H9 (cell line): ENCODE measurements at regions not wholly inside any gene's neighbourhood (a gene's known extent, or its start where the extent isn't known, plus 50 kb on each side); places are given as distances from the start of the nearest gene placed in this dataset.

Experiments used
- DNase-seq: peaks from one replicate; pipeline ENCODE4 v3.0.0-alpha.2; 2017
- H2AFZ ChIP-seq: one replicate; pipeline ENCODE4 v1.6.1; 2013; ENCODE audit warnings: mild to moderate bottlenecking, low read length, control low read depth, moderate library complexity
- H2AK5ac ChIP-seq: 2 replicates; pipeline ENCODE4 v1.6.1; 2013; ENCODE audit warnings: low read length, control low read depth, mixed read lengths; ENCODE audit not compliant: insufficient read length
- H2BK120ac ChIP-seq: one replicate; pipeline ENCODE4 v1.6.1; 2013; ENCODE audit warnings: low read depth, mild to moderate bottlenecking, low read length, control low read depth, inconsistent platforms; ENCODE audit not compliant: poor library complexity, severe bottlenecking
- H2BK12ac ChIP-seq: 2 replicates; pipeline ENCODE4 v1.6.1; 2013; ENCODE audit warnings: low read length, control low read depth, mixed read lengths, low read depth; ENCODE audit not compliant: insufficient read length
- H2BK15ac ChIP-seq: 2 replicates; pipeline ENCODE4 v1.6.1; 2013; ENCODE audit warnings: low read depth, low read length, control low read depth
- H2BK20ac ChIP-seq: one replicate; pipeline ENCODE4 v1.6.1; 2013; ENCODE audit warnings: low read depth, mild to moderate bottlenecking, low read length, control low read depth, inconsistent platforms; ENCODE audit not compliant: poor library complexity, severe bottlenecking
- H2BK5ac ChIP-seq: 2 replicates; pipeline ENCODE4 v1.6.1; 2013; ENCODE audit warnings: low read length, control low read depth, mixed read lengths; ENCODE audit not compliant: insufficient read length
- H3K14ac ChIP-seq: 2 replicates; pipeline ENCODE4 v1.6.1; 2013; ENCODE audit warnings: low read length, control low read depth; ENCODE audit not compliant: insufficient read depth
- H3K18ac ChIP-seq: 2 replicates; pipeline ENCODE4 v1.6.1; 2013; ENCODE audit warnings: low read depth, mild to moderate bottlenecking, mixed read lengths, low read length, control low read depth; ENCODE audit not compliant: insufficient read length
- H3K23ac ChIP-seq: 2 replicates; pipeline ENCODE4 v1.6.1; 2013; ENCODE audit warnings: low read length, control low read depth, mixed read lengths, low read depth; ENCODE audit not compliant: insufficient read length
- H3K23me2 ChIP-seq: 2 replicates; pipeline ENCODE4 v1.6.1; 2013; ENCODE audit warnings: low read depth, mild to moderate bottlenecking, mixed read lengths, low read length, control low read depth; ENCODE audit not compliant: insufficient read length, poor library complexity, severe bottlenecking
- H3K27ac ChIP-seq: 2 replicates; pipeline ENCODE4 v1.5.1; 2013; ENCODE audit warnings: low read length, control low read depth, mixed read lengths, low read depth; ENCODE audit not compliant: insufficient read length
- H3K27me3 ChIP-seq: 2 replicates; pipeline ENCODE4 v1.6.1; 2013; ENCODE audit warnings: low read length, control low read depth, inconsistent platforms; ENCODE audit not compliant: insufficient read depth
- H3K4ac ChIP-seq: 2 replicates; pipeline ENCODE4 v1.6.1; 2013; ENCODE audit warnings: low read depth, mild to moderate bottlenecking, control low read depth, inconsistent platforms, low read length, moderate library complexity
- H3K4me1 ChIP-seq: 2 replicates; pipeline ENCODE4 v1.6.1; 2013; ENCODE audit warnings: low read length, control low read depth, inconsistent platforms; ENCODE audit not compliant: insufficient read depth
- H3K4me2 ChIP-seq: 2 replicates; pipeline ENCODE4 v1.6.1; 2013; ENCODE audit warnings: low read length, control low read depth, mixed read lengths; ENCODE audit not compliant: insufficient read length, insufficient read depth
- H3K56ac ChIP-seq: 2 replicates; pipeline ENCODE4 v1.6.1; 2013; ENCODE audit warnings: low read depth, mild to moderate bottlenecking, mixed read lengths, low read length, control low read depth; ENCODE audit not compliant: insufficient read length
- H3K79me1 ChIP-seq: 2 replicates; pipeline ENCODE4 v1.6.1; 2013; ENCODE audit warnings: low read depth, mild to moderate bottlenecking, moderate library complexity, low read length, control low read depth, inconsistent platforms; ENCODE audit not compliant: insufficient read depth, poor library complexity, severe bottlenecking
- H3K79me2 ChIP-seq: 2 replicates; pipeline ENCODE4 v1.6.1; 2013; ENCODE audit warnings: low read length, control low read depth, inconsistent platforms; ENCODE audit not compliant: insufficient read depth
- H3K9ac ChIP-seq: 2 replicates; pipeline ENCODE4 v1.6.1; 2013; ENCODE audit warnings: low read length, control low read depth, mixed read lengths; ENCODE audit not compliant: insufficient read length; ENCODE audit errors: extremely low read depth
- H3K9me3 ChIP-seq: one replicate; pipeline ENCODE4 v1.6.1; 2013; ENCODE audit warnings: low read depth, low read length, inconsistent platforms; ENCODE audit not compliant: control insufficient read depth
- H3T11ph ChIP-seq: one replicate; pipeline ENCODE4 v1.6.1; 2013; ENCODE audit warnings: mild to moderate bottlenecking, low read length, control low read depth, inconsistent platforms
- H4K20me1 ChIP-seq: one replicate; pipeline ENCODE4 v1.6.1; 2013; ENCODE audit not compliant: control insufficient read depth, insufficient read length, insufficient read depth
- H4K5ac ChIP-seq: 2 replicates; pipeline ENCODE4 v1.6.1; 2013; ENCODE audit warnings: low read depth, mild to moderate bottlenecking, mixed read lengths, low read length, control low read depth; ENCODE audit not compliant: insufficient read length
- H4K8ac ChIP-seq: replicated peaks from 2 replicates; pipeline ENCODE4 v1.6.1; 2013; ENCODE audit warnings: low read length, control low read depth, mixed read lengths, low read depth; ENCODE audit not compliant: insufficient read length
- H4K91ac ChIP-seq: 2 replicates; pipeline ENCODE4 v1.6.1; 2013; ENCODE audit warnings: low read depth, mild to moderate bottlenecking, moderate library complexity, mixed read lengths, low read length, control low read depth; ENCODE audit not compliant: insufficient read length
- H3K27ac Mint-ChIP-seq, 3 experiments: 2 replicates in 2 of 3; 3 replicates in 1 of 3; pipeline ENCODE4 v1.8.0; 2020 to 2021; ENCODE audit warnings: mixed read lengths in 3 of 3, mild to moderate bottlenecking in 1 of 3, moderate library complexity in 1 of 3
- H3K27me3 Mint-ChIP-seq: 2 replicates; pipeline ENCODE4 v1.8.0; 2021; ENCODE audit warnings: low read depth, mild to moderate bottlenecking, moderate library complexity, mixed read lengths
- H3K36me3 Mint-ChIP-seq, 3 experiments: 2 replicates in 2 of 3; 3 replicates in 1 of 3; pipeline ENCODE4 v1.8.0; 2020 to 2021; ENCODE audit warnings: low read depth in 3 of 3, mixed read lengths in 3 of 3; ENCODE audit not compliant: insufficient read depth in 1 of 3
- H3K4me1 Mint-ChIP-seq, 2 experiments: 2 replicates each; pipeline ENCODE4 v1.8.0; 2020; ENCODE audit warnings: mixed read lengths in 2 of 2
- H3K4me3 Mint-ChIP-seq, 2 experiments: 2 replicates in 1 of 2; 3 replicates in 1 of 2; pipeline ENCODE4 v1.8.0; 2020 to 2021; ENCODE audit warnings: mild to moderate bottlenecking in 2 of 2, mixed read lengths in 2 of 2, moderate library complexity in 1 of 2
- H3K9me3 Mint-ChIP-seq, 2 experiments: 2 replicates in 1 of 2; 3 replicates in 1 of 2; pipeline ENCODE4 v1.8.0; 2020; ENCODE audit warnings: mild to moderate bottlenecking in 2 of 2, mixed read lengths in 2 of 2, moderate library complexity in 1 of 2
- CTCF ChIP-seq: fragments of 200-600 bp; sonication (generic); conservative IDR thresholded peaks from 3 replicates; pipeline ENCODE4 v1.8.0; 2021; ENCODE audit warnings: antibody characterized with exemption, mild to moderate bottlenecking
- WGBS: extraction: QIAGEN DNeasy Blood & Tissue Kit; methylation state at CpG from one replicate; pipeline ENCODE4 v1.1.7; 2013; ENCODE audit warnings: missing lambda C conversion rate, low lambda C conversion rate, mixed read lengths; ENCODE audit not compliant: insufficient read length; ENCODE audit errors: extremely low coverage; 5-methylcytosine and 5-hydroxymethylcytosine counted together

GRCh38 chr5:71861682-71862081 is 142.6 kb downstream of the CARTPT start:
- H2BK15ac ChIP-seq: no peak overlapping the region
- TF ChIP-seq CTCF: no peak
- H3K56ac ChIP-seq: no peak overlapping the region
- no peaks in the 10 kb centered on the region for H3K27me3 Mint-ChIP-seq
- H3K9me3 Mint-ChIP-seq: peaks cover 3 to 5% of the 10 kb centered on the region in 2 experiments; a peak in 3 of 5 replicates
- no peak overlapping the region for H4K91ac ChIP-seq
- DNase-seq: no peak
- H2BK20ac ChIP-seq: no peak overlapping the region
- no peak overlapping the region for H3K18ac ChIP-seq
- no peaks in the 10 kb centered on the region for H3K27me3 ChIP-seq
- H3K9me3 ChIP-seq: no peaks in the 10 kb centered on the region
- no peak overlapping the region for H3K14ac ChIP-seq
- H3K79me1 ChIP-seq: no peaks in the 10 kb centered on the region
- H3K4me3 Mint-ChIP-seq: no peak overlapping the region
- H3T11ph ChIP-seq: no peak overlapping the region
- peaks cover 18 to 21% of the 10 kb centered on the region in 2 experiments for H3K4me1 Mint-ChIP-seq
- peaks cover 3% of the 10 kb centered on the region; the same call in 1 of the 2 replicates for H3K4me1 ChIP-seq
- no peak overlapping the region for H4K8ac ChIP-seq
- H3K27ac Mint-ChIP-seq: no peak overlapping the region
- no peaks in the 10 kb centered on the region; a peak in 1 of 7 replicates for H3K36me3 Mint-ChIP-seq
- no peaks in the 10 kb centered on the region for H3K23me2 ChIP-seq
- WGBS: no CpG with 5 or more reads among the region's 1 CpG
- no peak overlapping the region for H2BK120ac ChIP-seq
- no peak overlapping the region for H2BK5ac ChIP-seq
- no peak overlapping the region for H2AK5ac ChIP-seq
- H3K79me2 ChIP-seq: no peaks in the 10 kb centered on the region; the same call in 1 of the 2 replicates
- no peaks in the 10 kb centered on the region for H4K20me1 ChIP-seq
- no peak overlapping the region for H2AFZ ChIP-seq
- no peak overlapping the region for H3K23ac ChIP-seq
- H3K4me2 ChIP-seq: no peak overlapping the region
- no peak overlapping the region for H2BK12ac ChIP-seq
- H3K9ac ChIP-seq: no peak overlapping the region
- H3K27ac ChIP-seq: no peak overlapping the region
- no peak overlapping the region for H4K5ac ChIP-seq
- no peak overlapping the region for H3K4ac ChIP-seq
